Fibroblast of gingiva (primary cell): ENCODE measurements at regions not wholly inside any gene's neighbourhood (a gene's known extent, or its start where the extent isn't known, plus 50 kb on each side); places are given as distances from the start of the nearest gene placed in this dataset.
A peak's percentile ranks its signal among the peaks of the same experiment; 100 is the strongest.

Experiments
- DNase-seq: peaks from one replicate; pipeline ENCODE4 v3.0.0-alpha.2; 2011; ENCODE audit warnings: low read depth

DNA sequence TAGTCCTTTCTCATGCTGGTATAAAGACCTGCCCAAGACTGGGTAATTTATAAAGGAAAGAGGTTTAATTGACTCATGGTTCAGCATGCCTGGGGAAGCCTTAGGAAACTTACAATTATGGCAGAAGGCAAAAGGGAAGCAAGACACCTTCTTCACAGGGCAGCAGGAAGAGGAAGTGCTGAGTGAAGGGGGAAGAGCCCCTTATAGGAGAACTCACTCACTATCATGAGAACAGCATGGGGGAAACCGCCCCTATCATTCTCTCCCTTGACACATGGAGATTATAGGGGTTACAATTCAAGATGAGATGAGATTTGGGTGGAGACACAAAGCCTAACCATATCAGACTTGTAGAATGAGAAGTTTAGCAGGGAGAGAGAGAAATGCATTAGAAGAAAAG lies 373.3 kb upstream of the DIAPH2 start:
- no peak for DNase-seq

DNA sequence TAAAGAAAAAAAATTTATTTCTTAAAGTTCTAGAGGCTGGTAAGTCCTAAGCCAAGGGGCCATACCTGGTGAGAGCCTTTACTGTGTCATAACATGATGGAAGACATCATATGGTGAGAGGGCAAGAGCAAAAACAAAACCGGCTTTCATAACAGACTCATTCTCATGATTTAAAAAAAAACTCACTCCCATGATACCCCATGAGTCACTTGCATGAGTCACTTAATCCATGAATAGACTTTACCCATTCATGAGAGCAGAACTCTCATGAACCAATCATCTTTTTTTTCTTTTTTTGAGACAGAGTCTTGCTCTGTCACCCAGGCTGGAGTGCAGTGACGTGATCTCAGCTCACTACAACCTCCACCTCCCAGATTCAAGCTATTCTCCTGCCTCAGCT lies 369.7 kb upstream of the DIAPH2 start:
- peak; percentile 1 for DNase-seq

- DNase-seq: no peak
These were observed 322.8 kb upstream of the DIAPH2 start for GRCh38 chrX:96361844-96362243.

DNA sequence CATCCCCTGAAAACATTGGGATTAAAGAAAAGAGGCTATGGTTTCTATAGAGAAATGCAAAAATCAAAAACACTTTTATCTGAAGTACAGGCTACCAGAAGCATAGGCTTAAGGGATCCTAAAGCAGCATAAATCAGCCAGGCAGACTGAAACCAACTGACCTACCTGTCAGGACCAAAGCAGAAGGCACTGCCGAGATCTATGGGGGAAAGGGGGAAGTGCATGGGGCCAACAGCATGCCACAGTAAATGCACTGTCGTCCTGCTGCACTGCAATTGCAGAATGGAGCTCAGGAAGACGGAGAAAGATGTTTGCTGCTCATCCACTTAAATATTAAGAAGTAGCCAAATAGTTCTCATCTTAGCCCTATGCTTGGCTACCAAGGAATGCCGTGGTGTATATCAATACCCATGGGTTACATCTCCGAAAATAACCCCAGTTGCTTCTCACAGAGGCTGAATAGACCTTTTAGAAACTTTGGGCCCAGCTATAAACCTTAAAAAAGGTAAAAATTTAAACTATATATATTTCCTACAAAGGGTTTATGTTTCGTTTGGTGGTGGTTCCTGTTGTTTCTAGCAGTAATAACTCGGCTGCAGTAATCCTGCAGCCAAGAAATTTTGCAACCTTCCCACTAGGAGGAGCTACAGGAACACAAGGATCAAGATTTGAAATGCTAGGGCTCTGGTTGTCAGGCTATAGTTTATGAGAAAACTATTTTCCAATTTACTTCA lies 312.2 kb upstream of the DIAPH2 start:
- peak; percentile 56 for DNase-seq

DNA sequence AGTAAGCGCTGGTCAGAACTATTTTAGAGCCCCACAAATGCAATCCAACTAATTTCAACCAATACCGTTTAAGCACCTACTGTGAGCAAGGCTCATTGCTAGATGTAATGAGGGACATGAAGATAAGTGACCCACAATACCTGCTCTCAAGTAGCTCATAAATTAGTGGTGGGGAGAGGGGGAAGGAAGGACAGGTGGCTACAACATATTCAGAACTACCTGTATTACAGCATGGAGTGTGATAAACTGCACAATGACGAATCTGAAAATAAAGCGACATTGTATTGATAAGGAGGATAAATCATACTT lies 311.6 kb upstream of the DIAPH2 start:
- no peak for DNase-seq

DNA sequence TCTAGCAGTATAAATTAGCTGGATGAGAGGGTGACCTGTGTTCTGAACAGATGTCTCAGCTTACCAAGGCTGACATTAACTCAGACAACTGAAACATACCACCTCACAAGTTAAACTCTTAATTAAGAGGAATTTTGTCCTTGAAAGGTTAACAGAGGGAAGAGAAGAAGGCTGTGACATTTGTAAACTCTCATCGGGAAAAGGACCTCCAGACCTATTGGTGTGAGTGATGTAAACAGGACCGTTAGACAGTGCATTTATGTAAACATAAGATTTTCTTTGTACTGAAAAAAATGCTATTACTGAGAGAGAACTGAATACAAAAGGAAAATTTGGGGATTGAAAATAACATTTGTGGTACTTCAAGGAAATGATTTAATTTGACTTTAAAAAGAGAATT lies 308.4 kb upstream of the DIAPH2 start:
- no peak for DNase-seq

DNA sequence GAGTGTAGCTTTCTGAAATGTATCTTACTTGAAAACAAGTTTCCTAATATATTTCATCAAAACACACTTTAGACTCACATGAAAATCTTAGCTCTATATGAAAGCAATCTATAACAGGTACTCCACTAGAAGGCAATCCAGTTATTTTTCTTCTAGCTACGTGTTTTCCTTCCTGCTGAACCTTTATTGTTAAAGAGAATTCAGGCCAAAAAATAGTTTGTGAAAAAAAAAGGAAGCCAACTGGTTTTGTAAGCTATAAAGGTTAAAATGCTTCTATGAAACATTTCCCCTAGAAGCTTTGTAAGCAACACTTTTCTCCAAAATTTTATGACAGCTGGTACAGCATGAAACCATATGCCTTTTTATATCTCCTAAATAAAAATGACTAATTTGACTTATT lies 304.7 kb upstream of the DIAPH2 start:
- DNase-seq: no peak

- DNase-seq: no peak
These were observed 302.6 kb upstream of the DIAPH2 start for GRCh38 chrX:96382018-96382417.

- DNase-seq: no peak
These were observed 301.2 kb upstream of the DIAPH2 start for GRCh38 chrX:96383428-96383827.

DNA sequence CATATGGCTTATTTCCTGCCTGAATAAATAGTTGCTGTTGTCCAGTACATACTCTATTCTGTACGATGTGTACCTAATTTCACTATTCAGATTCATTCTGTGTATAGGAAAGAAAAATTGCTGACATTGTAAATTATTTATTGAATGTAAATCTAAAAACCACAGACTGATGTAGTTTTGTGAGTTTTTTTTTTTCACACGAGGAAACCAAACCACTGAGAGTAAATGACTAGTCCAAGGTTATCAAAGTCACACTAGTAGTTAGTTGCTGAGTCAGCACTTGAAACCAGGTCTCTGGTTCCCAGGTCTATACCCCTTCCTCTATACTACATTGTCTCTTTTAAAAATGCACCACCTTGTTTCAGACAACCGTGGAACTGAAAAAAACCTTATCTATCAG lies 298.3 kb upstream of the DIAPH2 start:
- no peak for DNase-seq

DNA sequence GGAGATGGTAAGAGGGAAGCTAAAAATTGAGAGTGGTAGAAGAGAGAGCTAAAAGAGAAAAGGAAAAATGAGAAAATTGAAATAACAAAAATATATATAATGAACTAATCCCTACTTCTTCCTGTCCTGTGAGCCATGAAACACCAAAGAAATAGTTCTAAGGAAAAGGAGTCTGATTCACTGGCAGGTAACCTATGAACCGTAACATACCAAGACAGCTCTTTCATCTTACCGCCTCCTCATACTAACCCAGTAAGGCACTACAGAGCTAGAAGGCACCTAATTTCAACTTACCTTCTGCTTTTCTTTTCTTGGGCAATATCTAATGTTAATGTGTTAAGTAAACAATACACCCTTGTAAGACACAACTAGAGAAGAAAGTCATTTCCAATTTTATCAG lies 297.7 kb upstream of the DIAPH2 start:
- no peak for DNase-seq

DNA sequence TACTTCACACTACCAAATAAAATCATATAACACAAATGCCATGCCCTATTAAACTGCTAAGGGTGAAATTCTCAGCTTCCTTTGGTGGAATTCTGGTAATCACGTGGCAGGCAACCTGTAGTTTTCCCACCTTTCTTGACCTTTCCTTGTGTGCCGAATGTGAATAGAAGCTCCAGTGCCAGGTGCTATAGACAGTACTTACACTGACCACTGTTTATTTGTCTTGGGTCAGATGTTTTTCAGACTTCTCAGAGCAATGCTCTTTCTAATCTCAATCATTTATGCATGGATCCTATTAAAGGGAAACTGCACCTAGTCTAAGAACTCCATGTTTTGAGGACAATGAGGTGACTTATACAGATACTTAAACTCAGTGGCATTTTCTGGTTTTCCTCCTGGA lies 296.8 kb upstream of the DIAPH2 start:
- DNase-seq: no peak

DNA sequence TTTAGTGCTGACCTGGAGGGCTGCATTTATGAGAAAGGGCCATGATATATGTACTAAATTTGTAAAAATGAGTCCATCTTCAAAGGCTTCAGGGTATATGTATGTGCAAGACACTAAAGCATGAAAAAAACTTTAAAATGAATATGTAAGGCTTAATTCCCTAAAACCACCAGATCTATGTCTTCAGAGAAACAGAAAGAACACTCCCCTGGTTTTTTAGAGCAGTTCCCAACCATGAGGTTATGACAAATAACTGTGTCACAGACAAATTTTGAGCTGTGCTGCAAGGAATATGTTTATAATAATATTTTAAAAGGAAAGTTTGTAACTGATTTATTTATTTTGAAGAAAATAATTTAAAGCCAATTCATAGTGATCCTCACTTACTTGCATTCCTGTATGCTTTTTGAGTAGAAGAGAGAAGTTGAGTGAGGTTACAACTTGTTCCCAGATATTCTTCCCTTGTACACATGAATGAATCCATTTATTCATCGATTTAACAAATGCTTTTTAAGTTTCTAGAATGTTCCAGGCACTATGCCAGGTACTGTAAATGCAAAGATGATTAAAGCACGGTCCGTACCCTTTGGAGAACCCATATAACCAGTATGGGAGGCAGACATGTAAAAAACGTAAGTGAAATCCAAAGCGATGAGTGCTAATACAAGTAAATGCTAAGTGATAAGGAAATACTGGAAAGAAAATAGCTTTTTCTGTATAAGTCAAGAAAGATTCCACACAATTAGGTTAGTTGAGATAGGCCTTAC lies 295.2 kb upstream of the DIAPH2 start:
- no peak for DNase-seq

DNA sequence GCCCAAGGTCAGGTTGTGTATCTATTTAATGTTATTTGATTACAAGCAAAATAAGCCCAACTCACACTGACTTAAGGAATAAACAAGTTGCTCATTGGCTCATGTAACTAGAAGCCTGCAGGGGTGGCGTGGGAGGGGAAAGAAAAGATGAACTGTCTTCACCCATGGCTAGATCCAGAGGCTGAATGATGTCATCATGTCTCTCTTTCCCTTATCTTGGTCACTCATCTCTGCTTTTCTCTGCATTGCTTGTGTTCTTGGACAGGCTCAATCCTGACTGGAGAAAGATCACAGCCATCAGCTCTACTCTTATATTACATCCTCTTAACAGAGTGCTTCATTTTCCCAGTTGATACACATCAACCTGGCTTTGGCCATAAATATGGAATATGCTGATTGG lies 290.0 kb upstream of the DIAPH2 start:
- DNase-seq: no peak

GRCh38 chrX:96403446-96403845 lies 281.2 kb upstream of the DIAPH2 start:
- no peak for DNase-seq

DNA sequence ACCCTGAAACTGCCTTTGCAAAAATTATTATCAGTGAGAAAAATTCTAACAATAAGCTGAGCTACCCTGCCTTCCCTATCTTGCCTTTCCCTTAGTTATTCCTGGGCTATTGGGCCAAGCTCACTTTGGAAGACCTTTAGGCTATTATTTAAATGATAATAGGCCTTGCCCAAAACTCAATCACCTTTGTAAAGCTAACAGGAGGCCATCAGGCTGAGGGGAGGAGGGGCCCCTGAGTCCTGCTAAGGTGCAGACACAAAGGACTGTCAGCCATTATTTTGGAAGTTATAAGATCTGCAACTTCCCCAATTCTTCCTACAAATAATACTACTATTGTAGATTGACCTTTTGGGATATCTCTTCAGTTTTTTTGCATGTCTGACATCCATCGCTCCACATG lies 278.8 kb upstream of the DIAPH2 start:
- DNase-seq: no peak

DNA sequence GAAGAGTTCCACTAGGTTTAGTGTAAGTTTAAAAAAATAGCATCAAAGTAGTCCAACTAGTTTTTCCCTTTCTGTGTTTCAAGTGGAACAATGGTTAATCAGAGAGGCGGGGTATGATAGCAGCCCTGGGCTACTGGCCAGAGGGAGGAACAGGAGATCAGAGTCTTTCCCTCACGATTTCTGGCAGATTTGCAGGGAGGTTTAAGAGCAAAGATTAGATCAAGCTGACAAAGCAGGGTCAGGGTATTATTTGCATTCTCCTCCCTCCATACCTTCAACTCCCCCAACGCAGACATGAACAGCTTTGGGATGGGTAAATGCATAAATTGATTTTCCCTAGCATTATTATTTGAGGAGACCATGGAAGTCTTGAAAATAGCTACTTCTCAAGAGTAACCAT lies 277.6 kb upstream of the DIAPH2 start:
- peak; percentile 31 for DNase-seq

DNA sequence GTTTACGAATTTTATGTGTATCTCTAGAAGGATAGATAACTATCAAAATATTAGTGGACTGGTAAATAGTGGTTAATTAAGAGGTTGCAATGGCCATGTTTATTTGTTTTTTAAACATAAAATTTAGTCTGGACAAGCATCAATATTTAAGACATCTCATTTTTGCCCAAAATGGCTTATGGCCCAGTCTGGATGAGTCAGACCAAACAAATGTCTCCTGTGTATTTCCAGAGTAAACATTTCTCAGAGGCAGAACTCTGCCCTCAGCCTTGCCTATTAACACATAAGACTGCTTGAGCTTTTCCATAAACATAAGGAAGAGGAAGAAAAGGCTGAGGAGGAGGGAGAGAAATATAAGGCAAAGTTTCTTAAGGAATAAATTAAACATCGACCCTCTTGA lies 277.1 kb upstream of the DIAPH2 start:
- peak; percentile 66 for DNase-seq

GRCh38 chrX:96407981-96408380 lies 276.7 kb upstream of the DIAPH2 start:
- DNase-seq: no peak

DNA sequence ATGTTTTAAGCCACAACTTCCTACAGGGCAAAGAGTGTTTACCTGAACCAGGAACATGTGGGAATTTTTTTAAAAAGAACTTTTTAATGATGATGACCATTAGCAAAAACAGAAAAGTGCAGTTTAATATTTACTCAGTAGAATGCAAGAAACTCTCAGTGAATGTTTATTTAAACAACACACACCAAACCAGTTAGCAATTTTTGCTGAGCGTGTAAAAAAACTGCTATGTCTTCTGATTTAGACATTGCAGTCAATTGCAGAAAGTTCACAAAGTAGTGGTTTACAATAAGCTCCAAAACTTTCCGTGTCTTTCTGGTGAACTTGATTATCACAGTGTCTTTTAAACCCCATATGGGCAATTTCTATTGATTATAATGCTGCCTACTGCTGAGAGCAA lies 273.7 kb upstream of the DIAPH2 start:
- no peak for DNase-seq

GRCh38 chrX:96417695-96418094 lies 266.9 kb upstream of the DIAPH2 start:
- DNase-seq: no peak

- DNase-seq: peak; percentile 39
These were observed 260.6 kb upstream of the DIAPH2 start for GRCh38 chrX:96424007-96424406.

DNA sequence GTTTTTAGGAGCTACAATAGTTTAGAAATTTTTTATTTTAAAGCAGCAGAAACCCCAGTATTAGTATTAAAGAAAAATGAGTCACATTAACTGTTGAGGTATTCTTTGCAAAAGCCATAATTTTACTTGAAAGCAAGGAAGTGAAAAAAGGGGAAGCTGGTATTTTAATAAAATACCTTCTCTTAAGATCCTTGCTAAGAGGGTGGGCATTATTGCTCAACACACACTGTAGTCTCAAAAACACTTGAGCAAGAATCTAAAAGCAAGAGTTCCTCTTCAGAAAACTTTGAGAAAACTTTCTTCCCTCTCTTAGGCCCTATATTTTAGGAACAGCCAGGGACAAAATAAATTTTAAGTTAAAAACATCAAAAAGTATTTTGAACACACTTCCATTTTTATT lies 259.4 kb upstream of the DIAPH2 start:
- DNase-seq: no peak
